ENCODE measurements at regions not wholly inside any gene's neighbourhood (a gene's known extent, or its start where the extent isn't known, plus 50 kb on each side); places are given as distances from the start of the nearest gene placed in this dataset.

GRCh38 chr18:40407909-40408308 lies 1547.1 kb upstream of the PIK3C3 start:
- TF ChIP-seq EZH2 (IDR thresholded peaks at IDR 0.05; ENCODE audit: low read depth, unreplicated experiment) (no peak), CTCF (conservative IDR thresholded peaks at IDR 0.05; ENCODE audit: low read depth in 2 of 2) (no peak)

Measured in GM23338 (cell line).